Dedifferentiated amniotic fluid mesenchymal stem cell (primary cell): ENCODE measurements at regions not wholly inside any gene's neighbourhood (a gene's known extent, or its start where the extent isn't known, plus 50 kb on each side); places are given as distances from the start of the nearest gene placed in this dataset.
"Not testable (repeated sequence)": the region's sequence is repeated elsewhere in the genome, so short reads cannot be mapped to it uniquely, and the experiment has no call there.

Source experiments
- DNase-seq: peaks from one replicate; pipeline ENCODE4 v3.0.0-alpha.2; 2016; ENCODE audit errors: extremely low spot score

GRCh38 chr2:12539776-12540562 is 176.8 kb upstream of the TRIB2 start:
- no peak for DNase-seq

DNA sequence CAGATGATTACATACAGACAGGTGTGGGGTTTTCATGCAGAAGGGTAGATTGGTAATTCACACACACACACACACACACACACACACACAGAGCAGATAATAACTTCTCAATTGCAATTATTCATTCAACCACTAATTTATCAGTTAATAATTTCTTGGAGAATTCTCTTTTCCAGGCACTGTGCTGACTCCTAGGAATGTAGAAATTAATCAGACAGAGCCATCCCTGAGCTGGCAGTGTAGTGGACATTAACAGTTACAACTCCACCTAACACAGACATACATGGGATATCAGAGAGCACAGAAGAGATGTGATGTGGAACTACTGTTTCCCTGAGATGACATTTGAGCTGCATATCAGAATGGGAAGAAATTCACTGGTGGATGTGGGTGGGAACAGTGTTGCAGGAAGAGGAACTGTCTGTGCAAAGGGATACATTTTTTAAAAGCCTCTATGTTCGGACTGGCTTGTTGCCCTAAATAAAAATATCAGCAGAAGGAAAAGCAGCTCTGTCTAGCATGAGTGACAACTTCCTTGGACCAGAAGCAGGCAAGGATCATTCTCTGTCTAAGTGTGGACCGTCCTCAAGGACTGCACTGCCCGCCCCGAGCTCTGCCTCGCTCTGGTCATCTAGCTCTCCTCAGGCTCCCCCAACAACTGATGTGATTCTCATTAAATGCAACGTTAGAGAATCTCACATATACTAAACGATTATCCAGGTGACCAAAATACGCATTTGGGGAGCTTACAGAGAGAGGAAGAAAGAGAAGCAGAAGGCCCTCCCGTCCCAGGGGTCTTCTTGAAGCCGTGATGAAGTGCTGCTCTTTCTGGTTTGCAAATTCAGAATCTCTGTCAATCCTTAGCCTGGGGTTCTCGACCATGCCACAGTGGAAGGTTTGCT is 173.4 kb upstream of the TRIB2 start:
- no peak for DNase-seq

DNA sequence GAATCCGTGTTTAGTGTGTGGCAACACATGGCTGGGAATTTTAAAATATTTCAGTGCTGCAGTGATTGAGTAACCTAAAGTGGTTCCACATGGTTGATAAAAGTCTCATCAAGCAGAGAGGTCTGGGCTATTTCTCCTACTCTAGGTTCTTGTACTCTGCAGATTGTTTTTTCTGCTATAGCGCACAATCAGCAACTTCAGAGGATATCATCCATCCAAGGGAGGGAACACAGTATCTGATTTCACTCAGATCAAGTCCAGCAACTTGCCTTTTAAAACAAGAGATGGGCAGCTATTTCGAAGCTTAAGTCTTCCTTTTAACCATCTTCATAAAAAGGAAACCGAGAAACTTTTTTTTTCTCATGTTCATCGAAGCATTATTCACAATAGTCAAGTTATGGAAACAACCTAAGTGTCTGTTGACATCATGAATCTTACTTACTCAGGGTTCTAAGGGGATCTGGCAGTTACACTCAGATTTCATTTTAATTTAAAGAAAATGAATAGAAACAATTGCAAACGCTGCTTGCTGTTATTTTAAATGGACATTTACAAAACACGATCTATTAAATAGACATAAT is 172.7 kb upstream of the TRIB2 start:
- peak; percentile 61 for DNase-seq

- no peak for DNase-seq
These were observed 169.1 kb upstream of the TRIB2 start for GRCh38 chr2:12547566-12548170.

GRCh38 chr2:12548906-12549305 is 167.8 kb upstream of the TRIB2 start:
- DNase-seq: no peak

DNA sequence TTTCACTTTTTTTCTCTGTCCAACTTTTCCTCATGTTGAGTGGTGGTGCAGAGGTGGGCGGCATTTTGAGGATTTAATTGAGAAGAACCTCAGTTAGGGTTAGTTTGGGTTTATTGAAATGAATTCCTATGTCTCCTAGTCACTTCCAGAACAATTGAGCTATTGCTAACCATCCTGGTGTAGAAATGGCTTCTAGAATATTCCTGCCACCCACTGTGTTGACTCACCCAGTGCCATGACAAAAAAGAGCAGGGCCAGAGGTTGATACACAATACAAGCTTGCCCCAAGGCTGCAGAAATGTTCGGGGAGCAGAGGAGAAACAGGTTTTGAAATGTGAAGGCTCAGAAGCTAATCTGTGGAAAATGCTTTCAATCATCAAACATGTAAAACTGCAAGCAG is 167.1 kb upstream of the TRIB2 start:
- DNase-seq: peak; percentile 26

DNA sequence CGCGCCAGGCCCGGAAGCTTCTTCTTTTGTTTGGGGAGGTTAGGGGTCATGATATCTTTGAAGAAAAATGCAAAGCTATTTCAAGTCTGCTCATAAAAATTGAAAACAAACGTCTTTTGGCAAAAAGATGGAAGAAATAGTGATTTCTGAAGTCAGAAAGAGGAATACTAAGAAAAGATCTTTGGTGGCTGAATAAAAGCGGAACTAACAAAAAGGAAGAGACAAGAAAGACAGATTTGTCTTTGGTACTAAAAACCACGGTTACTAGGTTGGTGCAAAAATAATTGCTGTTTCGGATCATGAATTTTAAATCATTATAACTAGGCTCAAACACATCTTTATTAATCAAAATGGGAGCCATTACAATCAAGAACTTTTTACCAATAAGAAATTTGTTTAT is 164.6 kb upstream of the TRIB2 start:
- DNase-seq: no peak

GRCh38 chr2:12554224-12555011 is 162.3 kb upstream of the TRIB2 start:
- DNase-seq: no peak

- no peak for DNase-seq
These were observed 161.6 kb upstream of the TRIB2 start for GRCh38 chr2:12555012-12555645.

DNA sequence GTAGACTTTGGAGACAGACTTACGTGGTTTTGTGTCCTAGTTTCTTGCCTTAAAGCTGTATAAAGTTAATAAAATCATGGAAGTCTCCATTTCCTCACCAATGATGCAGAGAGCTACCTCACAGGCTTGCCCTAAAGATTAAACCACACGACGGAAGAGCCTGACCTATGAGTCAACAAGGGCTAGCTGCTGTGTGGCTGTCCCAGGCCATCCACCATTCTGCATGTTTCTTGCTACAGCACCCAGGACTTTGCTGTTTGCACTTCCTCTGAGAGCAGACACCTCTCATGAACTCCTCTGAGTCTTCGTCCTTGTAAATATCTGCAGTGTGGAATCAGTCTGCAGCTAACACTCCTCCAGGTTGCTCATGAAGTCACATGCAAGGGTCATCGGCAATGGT is 160.0 kb upstream of the TRIB2 start:
- DNase-seq: no peak

DNA sequence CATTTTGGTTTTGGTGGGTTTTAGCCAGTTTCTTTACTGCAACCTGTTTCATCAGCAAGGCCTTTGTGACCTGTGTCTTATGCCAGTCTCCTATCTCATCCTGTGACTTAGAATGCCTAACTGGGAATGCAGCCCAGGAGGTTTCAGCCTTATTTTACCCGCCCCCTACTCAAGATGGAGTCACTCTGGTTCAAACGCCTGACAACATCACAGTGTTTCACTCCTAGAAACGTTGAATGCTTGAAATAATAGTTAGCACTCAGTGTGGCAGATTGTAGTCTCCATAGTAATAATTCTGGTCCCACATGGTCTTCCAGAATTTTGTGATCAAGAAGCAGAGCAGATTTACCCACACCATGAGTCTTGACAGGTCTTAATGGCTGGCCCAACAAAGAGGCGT is 159.0 kb upstream of the TRIB2 start:
- no peak for DNase-seq

DNA sequence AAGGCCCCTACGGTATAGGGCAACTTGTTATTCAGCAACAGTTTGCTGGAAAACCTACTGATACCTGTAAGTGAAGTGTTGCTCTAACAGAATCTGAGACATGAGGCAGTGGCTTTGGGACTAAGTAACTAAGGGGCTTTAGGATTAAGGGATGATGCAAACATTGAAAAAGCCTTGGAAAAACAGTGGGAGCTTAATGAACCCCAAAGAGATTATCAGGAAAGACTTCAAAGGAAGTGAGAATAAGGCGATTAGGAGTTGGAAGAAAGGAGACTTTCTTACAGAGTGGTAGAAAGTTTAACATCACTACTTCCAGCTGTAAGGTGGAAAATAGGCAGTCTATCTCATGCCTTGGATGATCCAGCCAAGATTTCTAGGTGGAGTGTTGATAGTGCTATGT is 158.2 kb upstream of the TRIB2 start:
- DNase-seq: no peak

- DNase-seq: no peak
These were observed 156.1 kb upstream of the TRIB2 start for GRCh38 chr2:12560618-12561017.

DNA sequence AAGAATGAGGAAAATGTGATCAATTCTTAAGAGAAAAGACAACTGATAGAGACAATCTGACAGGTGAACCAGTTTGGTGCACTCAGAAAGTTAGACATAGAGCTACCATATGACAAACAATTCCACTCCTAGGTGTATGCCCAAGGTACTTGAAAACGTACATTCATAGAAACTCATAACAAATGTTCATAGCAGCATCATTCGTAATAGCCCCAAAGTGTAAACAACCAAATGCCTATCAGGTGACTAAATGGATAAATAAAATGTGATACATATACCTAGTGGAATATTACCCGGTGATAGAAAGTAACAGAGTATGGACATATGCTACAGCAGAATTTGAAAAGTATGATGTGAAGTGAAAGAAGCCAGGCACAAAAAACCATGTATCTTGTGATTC is 149.3 kb upstream of the TRIB2 start:
- DNase-seq: no peak

DNA sequence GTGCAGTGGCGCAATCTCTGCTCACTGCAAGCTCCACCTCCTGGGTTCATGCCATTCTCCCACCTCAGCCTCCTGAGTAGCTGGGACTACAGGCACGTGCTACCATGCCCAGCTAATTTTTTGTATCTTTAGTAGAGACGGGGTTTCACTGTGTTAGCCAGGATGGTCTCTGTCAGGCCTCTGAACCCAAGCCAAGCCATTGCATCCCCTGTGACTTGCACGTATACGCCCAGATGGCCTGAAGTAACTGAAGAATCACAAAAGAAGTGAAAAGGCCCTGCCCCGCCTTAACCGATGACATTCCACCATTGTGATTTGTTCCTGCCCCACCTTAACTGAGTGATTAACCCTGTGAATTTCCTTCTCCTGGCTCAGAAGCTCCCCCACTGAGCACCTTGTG is 147.2 kb upstream of the TRIB2 start:
- DNase-seq: not testable (repeated sequence)

GRCh38 chr2:12569929-12570328 is 146.8 kb upstream of the TRIB2 start:
- not testable (repeated sequence) for DNase-seq

DNA sequence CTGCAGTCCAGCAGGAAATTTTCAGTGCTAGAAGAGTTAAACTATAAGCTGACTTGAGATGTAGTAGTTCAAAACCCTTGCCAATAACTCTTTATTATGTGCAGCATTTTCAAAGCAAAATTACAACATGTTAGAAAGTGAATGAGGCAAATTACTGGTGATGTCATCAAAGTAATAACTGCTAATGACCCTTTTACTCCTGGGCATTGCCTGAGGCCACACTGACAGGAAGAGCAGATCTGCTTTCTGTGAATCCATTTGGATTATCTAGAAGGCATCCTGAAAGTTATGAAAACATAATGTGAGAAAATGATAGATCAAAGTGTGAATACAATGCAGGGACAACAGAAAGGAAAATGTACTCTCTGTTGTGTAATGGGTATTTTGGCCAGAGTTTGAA is 139.6 kb upstream of the TRIB2 start:
- DNase-seq: no peak

- DNase-seq: no peak
These were observed 139.0 kb upstream of the TRIB2 start for GRCh38 chr2:12577567-12578253.

DNA sequence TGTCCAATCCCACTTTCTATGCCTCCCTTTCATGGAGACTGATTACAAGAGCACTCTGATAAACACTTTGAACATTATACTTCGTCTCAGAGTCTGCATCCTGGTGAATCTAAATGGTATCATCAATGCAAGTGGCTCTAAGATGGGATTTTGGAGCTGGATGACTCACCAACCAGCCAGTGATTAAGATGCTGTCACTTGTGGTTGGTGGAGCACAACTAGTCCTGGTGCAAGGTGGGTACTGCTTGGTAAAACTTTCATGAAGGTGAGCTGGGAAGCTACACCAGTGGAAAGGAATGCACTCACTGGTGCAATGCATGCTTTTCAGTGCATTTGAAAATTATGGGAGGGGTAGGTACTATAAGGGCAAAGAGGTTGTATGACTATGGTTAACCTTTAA is 137.7 kb upstream of the TRIB2 start:
- DNase-seq: no peak

DNA sequence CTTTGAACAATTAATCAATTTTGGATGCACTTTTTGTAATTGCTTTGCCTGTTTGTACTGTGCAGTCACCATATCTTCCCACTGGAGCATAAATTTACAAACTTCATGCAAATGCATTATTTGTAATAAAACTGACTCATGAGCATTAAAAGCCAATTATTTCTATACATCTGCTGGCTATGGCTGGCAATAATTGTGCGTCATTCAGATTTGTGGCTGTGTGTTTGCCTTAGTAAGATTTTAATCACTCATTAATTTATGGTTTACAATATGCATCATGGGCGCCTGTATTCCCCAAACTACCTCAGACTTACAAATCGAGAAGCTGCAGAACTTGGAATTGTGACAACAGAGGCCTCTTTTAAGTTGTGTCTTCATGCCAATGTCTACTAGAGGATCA is 132.4 kb upstream of the TRIB2 start:
- no peak for DNase-seq
